ENCODE measurements at regions not wholly inside any gene's neighbourhood (a gene's known extent, or its start where the extent isn't known, plus 50 kb on each side); places are given as distances from the start of the nearest gene placed in this dataset.
"Not testable (repeated sequence)": the region's sequence is repeated elsewhere in the genome, so short reads cannot be mapped to it uniquely, and the experiment has no call there.

DNA sequence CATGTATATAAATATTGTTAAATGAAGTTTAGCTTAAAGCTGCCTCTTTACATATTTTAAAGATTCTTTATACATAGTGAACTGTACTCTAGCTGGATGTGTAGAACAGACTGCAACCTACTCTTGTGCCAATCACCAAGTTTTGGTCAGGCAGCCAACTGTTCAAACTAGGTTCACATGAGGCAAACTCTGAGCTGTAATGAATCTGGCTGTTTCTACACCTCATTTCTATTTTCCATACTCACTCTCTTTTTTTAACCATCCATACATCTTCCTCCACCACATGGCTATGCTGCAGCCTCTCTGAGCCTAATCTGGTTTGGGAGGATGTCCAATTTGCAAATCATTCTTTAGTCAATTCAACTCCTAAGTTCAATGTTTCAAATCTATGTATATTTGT is 974.8 kb downstream of the CNTNAP5 start:
- H3K4me1 ChIP-seq, result no peaks in the 10 kb centered on the region
- no peaks in the 10 kb centered on the region for H3K9me3 ChIP-seq
- no peak for ATAC-seq (ENCODE audit: low FRiP score in 2 of 2)
- no peak for DNase-seq
- H3K4me3 ChIP-seq, result no peak overlapping the region
- H3K27ac ChIP-seq, result no peak overlapping the region
- TF ChIP-seq POLR2AphosphoS5 (IDR thresholded peaks at IDR 0.05) (no peak), CTCF (IDR thresholded peaks at IDR 0.05) (no peak), POLR2A (IDR thresholded peaks at IDR 0.05) (no peak), EP300 (IDR thresholded peaks at IDR 0.05) (no peak)
- no peaks in the 10 kb centered on the region for H3K27me3 ChIP-seq
- no peaks in the 10 kb centered on the region for H3K36me3 ChIP-seq

DNA sequence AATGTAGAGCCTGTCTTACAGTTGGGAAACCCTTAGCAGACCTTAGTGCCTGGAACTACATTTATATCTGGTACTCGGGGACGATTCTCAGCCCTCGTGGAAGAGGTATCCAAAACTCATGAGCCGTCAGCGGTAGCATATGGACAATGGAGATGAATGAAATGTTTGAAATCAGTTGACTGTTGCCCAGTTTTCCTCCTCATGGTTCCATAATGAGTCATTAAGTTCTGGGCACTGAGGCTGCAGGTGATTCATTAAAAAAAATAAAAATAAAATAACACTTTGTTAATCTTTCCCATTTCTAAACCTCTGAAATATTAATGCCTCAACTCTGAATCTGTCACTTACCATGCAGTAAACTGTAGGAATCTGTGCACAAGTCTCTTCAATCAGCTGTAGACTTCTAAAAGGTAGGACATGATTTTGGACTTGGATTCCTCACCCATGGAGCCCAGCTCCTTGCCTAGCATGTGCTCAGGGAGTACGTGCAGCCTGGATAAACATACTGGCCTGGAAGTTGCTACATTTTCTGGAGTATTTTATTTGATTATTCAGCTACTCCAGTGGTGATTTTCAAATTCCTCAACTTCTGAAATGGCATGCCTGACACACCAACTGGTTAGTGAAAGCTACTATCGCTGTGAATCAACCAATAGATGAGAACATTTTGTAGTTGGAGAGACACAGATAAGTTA is 979.2 kb downstream of the CNTNAP5 start:
- Histone ChIP-seq H3K27me3 (no peaks in the 10 kb centered on the region), H3K9me3 (no peaks in the 10 kb centered on the region), H3K4me1 (no peaks in the 10 kb centered on the region), H3K36me3 (no peaks in the 10 kb centered on the region), H3K4me3 (no peak overlapping the region), H3K27ac (no peak overlapping the region)
- DNase-seq (no peak), ATAC-seq (ENCODE audit: low FRiP score in 2 of 2) (no peak)
- TF ChIP-seq CTCF (IDR thresholded peaks at IDR 0.05), result no peak
- TF ChIP-seq EP300 (IDR thresholded peaks at IDR 0.05), result no peak
- no peak for TF ChIP-seq POLR2A (IDR thresholded peaks at IDR 0.05)
- TF ChIP-seq POLR2AphosphoS5 (IDR thresholded peaks at IDR 0.05), result no peak
- 81 to 86% methylated on average over 7 of the region's 7 CpGs for WGBS, 2 donors

GRCh38 chr2:125006676-125007075 is 981.6 kb downstream of the CNTNAP5 start:
- no peak for TF ChIP-seq POLR2A (IDR thresholded peaks at IDR 0.05)
- no peak for TF ChIP-seq EP300 (IDR thresholded peaks at IDR 0.05)
- no peak for TF ChIP-seq CTCF (IDR thresholded peaks at IDR 0.05)
- TF ChIP-seq POLR2AphosphoS5 (IDR thresholded peaks at IDR 0.05), result no peak
- no peaks in the 10 kb centered on the region for H3K4me1 ChIP-seq
- ATAC-seq (ENCODE audit: low FRiP score in 2 of 2), result no peak
- H3K36me3 ChIP-seq, result no peaks in the 10 kb centered on the region
- DNase-seq, result no peak
- H3K4me3 ChIP-seq, result no peak overlapping the region
- no peaks in the 10 kb centered on the region for H3K9me3 ChIP-seq
- no peaks in the 10 kb centered on the region for H3K27me3 ChIP-seq
- no peak overlapping the region for H3K27ac ChIP-seq
- WGBS, 2 donors, result 60 to 80% methylated on average over 4 of the region's 4 CpGs

GRCh38 chr2:125028721-125029120 is 1003.6 kb downstream of the CNTNAP5 start:
- not testable (repeated sequence) for H3K4me1 ChIP-seq; DNase-seq; H3K27ac ChIP-seq; H3K36me3 ChIP-seq; ATAC-seq (ENCODE audit: low FRiP score in 2 of 2); H3K9me3 ChIP-seq; H3K4me3 ChIP-seq; H3K27me3 ChIP-seq
- WGBS, 2 donors, result 85 to 86% methylated on average over 4 of the region's 4 CpGs

- peaks cover 0 to 7% (median 2%) of the 10 kb centered on the region in 4 donors for H3K9me3 ChIP-seq
- no peaks in the 10 kb centered on the region for H3K27me3 ChIP-seq
- WGBS, 2 donors, result 83 to 91% methylated on average over 1 of the region's 1 CpG
- H3K4me3 ChIP-seq, result no peak overlapping the region
- no peaks in the 10 kb centered on the region for H3K36me3 ChIP-seq
- TF ChIP-seq POLR2AphosphoS5 (IDR thresholded peaks at IDR 0.05), result no peak
- no peak for TF ChIP-seq CTCF (IDR thresholded peaks at IDR 0.05)
- TF ChIP-seq POLR2A (IDR thresholded peaks at IDR 0.05), result no peak
- TF ChIP-seq EP300 (IDR thresholded peaks at IDR 0.05), result no peak
- ATAC-seq (ENCODE audit: low FRiP score in 2 of 2) (no peak), DNase-seq (no peak)
- H3K27ac ChIP-seq, result no peak overlapping the region
- no peaks in the 10 kb centered on the region for H3K4me1 ChIP-seq
Observed at GRCh38 chr2:125033871-125034270, 1008.8 kb downstream of the CNTNAP5 start.
